Germinal center (tissue), 1 donor: ENCODE measurements at regions not wholly inside any gene's neighbourhood (a gene's known extent, or its start where the extent isn't known, plus 50 kb on each side); places are given as distances from the start of the nearest gene placed in this dataset.

Source experiments
- DNase-seq: peaks from one replicate; pipeline ENCODE4 v3.0.0; 2012; ENCODE audit warnings: mixed read lengths, low spot score

GRCh38 chr20:22315073-22315472, 269.3 kb downstream of the FOXA2 start:
- no peak for DNase-seq

DNA sequence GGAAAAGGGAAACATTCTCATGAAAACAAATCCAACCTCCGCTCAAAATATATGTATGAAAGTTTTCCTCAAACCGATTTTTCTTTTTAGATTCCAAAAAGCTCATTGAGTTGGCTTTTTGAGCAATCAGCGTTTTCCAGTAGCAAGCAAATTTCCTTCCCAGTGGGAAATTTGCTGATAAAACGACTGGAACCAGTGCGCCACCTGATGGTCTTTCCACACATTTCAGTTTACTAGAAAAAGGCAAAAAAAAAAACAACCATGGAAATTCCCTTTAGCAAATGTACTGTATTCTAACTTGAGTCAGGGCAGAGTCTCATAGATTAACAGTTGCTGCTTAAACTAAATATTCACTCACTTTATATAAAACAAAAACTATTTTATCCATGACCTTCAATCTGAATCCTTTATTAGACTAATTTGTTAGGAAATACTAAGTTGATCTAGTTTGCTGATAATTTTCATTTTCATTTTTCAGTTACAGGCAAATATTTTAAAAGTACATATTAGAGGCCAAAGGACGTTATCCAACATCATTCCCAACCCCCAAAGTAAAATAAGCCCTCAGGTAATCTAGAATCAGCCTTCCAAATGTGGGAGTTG, 271.5 kb downstream of the FOXA2 start:
- DNase-seq: no peak

GRCh38 chr20:22308934-22309333, 275.4 kb downstream of the FOXA2 start:
- no peak for DNase-seq

- DNase-seq: no peak
These were observed 277.0 kb downstream of the FOXA2 start for GRCh38 chr20:22307409-22307808.

- no peak for DNase-seq
These were observed 279.0 kb downstream of the FOXA2 start for GRCh38 chr20:22305381-22305780.

GRCh38 chr20:22303523-22303922, 280.8 kb downstream of the FOXA2 start:
- no peak for DNase-seq

DNA sequence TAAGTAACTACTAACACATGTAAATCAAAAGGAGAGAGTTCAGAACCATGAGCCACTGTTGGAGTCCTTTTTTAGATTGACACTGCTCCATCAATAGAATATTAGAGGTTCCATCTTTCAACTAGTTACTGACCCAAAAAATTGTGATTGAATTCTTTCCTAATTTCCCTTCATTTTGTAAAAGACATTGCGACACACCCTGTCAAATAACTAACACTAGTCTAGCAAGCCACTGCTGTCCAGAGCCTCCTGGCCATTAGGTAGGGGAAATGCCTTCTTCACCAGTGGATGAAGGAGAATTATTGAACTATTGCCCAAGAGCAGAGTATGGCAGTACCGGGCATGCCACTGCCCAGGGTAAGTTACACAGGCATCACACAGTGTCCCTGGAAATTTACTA, 282.3 kb downstream of the FOXA2 start:
- DNase-seq: no peak

DNA sequence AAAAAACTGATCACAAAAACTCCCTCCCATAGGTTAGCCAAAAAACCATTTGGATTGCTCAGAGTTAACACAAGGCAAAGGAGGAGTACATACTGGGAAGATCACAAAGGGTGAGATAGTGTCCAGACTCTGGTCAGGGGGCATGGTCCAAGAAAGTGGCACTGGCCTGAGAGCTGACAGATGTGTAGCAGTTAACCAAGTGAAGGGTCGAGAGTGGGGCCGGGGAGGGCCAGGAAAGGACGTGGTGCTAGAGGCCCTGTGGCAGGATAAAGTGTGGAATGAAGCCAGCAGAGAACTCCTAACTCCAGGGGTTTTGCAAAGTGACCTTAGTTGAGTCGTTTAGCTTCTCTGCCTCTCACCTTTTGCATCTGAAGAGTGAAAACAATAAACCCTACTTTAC, 290.5 kb downstream of the FOXA2 start:
- DNase-seq: no peak

DNA sequence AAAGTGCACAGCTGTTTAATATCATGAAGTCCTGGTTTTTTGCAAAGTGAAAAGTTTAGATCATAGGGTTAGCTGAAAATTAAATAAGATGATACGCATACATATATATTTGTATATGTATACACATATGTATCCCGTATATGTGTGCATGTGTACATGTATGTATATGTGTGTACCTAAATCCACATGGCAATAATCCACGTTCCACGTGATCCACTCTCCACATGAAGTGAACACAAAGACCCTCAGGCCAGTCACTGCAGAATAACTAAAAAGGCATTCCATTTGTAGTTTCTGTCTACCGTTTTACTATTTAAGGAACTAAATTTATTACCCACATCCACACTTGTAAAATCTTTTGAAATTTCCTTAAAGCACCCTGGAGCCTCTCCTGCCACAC, 294.9 kb downstream of the FOXA2 start:
- no peak for DNase-seq

GRCh38 chr20:22288957-22289356, 295.4 kb downstream of the FOXA2 start:
- no peak for DNase-seq

DNA sequence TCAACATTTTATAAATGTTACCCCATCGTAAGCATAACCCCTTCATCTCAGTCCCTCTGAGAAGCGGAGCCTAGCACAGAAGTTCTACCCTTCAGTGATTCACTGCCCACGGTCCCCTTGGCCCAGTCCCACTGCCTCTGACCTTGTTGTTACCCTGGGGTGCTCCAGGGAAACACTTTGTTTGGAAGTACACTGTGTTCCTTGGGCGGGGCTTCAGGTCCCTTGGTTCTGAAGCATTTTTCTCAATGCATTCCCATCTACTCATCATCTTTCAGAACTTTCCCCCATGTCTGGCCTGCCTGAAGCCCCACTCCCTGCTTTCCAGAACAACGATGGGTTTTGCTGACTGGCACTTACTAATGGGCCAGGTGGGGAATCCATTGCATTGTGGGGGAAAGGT, 296.2 kb downstream of the FOXA2 start:
- DNase-seq: no peak

DNA sequence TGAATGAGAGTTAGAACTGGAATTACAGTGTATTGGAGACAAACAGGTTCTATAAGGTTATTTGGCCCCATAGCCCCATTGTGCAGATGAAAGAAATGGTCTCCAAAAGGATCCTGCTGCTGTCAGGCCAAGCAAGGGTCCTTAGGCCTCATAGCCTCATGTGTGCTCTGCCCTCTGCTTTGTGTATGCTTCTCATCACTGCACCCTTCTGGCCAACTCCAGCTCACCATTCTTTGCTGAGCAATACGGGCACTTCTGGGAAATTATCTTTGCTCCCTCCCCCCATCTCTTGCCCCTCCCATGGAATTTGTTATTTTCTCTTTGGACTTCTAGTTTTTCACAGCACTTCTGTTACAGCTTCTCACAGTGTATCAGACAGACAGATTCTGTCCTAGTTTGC, 298.8 kb downstream of the FOXA2 start:
- DNase-seq: no peak

DNA sequence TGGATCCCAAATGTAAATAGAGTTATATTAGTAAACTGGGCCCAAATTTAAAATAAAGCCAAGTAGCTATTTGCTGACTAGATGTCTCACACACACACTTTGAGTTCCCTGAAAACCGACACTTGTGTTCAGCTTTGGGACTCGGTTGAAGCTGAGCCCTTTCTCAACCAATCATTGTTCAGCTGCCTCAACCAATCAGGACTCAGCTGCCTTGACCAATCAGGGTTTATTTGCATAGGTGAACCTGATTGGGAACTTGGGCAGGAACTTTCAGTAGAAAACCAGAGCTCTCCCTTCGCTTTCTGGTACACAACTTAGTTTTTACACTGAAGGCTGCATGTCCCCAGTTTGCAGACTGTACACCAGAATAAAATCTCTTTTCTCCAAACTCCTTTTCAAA, 301.7 kb downstream of the FOXA2 start:
- DNase-seq: no peak

DNA sequence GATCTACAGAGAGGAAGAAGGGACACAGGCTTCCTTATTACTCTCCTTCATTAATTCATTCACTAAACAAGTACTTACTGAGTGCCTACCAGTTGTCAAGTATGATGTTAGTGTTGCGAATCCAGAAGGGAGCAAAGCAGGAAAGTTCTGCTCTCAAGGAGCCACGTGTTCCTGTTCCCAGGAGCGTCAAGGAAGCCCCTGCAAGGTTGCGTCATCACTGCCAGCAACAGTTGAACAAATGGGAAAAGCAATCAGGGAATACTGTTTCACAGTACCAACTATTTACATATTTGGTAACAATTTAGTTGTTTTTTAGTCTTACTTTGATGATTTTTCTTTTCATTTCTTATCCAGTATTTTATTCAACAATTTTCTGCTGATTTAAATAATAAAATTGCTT, 310.0 kb downstream of the FOXA2 start:
- DNase-seq: no peak

DNA sequence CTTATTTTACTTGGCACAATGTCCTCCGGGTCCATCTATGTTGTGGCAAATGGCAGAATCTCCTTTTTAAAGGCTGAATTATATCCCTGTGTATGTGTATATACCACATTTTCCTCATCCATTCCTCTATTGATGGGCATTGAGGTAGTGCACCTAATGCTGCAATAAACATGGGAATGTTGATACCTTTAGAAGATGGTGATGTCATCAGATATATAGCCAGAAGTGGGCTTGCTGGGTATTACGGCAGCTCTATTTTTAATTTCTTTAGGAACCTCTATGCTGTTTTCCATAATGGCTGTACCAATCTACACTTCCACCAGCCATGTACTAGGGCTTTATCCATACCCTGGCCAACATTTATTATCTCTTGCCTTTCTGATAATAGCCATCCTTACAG, 315.7 kb downstream of the FOXA2 start:
- no peak for DNase-seq

DNA sequence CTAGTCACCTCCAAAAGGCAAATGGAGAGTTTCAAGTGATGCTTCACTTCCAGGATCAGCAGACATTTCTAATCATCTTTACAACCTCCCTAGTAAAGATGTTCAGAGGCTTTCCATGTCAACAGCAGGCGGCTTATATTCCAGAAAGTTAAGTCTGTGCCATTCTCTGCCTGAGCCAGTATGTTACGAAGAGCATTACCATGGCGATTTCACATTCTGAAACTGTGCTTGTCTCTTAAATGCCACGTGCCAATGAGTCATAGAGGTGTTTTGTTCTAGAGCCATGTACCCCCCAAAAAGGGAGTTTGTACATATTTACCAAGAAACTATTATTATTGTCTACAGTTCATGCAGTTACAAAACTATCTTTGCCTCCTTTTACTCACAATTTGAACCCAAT, 319.5 kb downstream of the FOXA2 start:
- no peak for DNase-seq

GRCh38 chr20:22260506-22260905, 323.9 kb downstream of the FOXA2 start:
- no peak for DNase-seq

DNA sequence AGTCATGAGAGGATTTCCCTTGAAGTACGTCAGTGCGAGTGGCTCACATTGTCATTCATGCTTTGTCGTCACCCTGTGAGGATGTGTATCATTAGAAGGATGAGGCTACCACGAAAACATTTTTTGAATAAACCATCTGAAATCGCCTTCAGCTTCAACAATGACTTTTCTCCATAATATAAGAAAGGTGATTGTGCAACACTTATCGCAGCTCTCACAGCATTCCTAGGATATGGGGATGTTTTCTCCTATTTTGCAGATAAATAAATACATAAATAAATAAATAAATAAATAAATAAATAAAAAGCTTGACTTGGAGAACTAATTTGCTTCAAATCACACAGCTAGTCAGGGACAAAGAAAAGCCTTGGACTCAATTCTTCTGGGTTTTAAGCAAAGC, 326.5 kb downstream of the FOXA2 start:
- DNase-seq: no peak

- DNase-seq: no peak
These were observed 336.2 kb downstream of the FOXA2 start for GRCh38 chr20:22248051-22248667.

GRCh38 chr20:22245139-22245538, 339.2 kb downstream of the FOXA2 start:
- DNase-seq: no peak

GRCh38 chr20:22243067-22243466, 341.3 kb downstream of the FOXA2 start:
- DNase-seq: no peak

DNA sequence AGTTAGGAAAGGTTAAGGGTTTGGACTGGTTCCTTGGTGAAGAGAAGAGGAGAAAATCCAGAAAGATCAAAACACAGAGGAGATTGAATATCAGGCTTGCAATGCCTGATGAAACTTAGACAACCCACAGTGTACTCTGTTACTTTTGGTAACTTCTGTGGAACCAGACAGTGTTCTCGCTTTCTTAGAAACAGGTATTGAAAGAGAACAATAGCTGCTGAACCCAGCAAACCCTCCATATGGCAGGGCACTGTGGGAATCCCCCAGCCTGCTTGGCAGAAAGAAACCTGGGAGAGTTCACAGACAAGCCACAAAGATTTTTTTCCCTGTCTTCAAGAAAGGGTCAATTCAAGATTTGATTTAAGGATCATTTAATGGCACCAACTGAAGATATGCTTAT, 342.8 kb downstream of the FOXA2 start:
- no peak for DNase-seq

DNA sequence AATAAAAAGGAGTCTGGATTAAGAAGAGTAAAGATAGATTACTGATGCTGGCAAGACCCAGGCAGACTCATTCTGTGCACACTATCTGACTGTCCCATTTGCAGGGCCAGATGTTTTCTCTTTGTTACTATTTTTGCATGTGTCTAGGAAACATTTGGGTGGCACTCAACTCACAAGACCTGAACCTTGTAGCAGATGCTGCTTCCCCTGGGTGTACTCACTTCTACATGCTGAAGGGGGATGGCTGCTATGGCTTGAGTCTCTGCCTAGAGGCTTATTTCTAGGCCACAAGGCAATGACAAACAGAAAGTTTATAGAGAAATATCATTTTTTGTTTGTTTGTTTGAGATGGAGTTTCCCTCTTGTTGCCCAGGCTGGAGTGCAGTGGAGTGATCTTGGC, 351.4 kb downstream of the FOXA2 start:
- DNase-seq: no peak

GRCh38 chr20:22232473-22232872, 351.9 kb downstream of the FOXA2 start:
- no peak for DNase-seq
